Natural killer cell (primary cell): ENCODE measurements at regions not wholly inside any gene's neighbourhood (a gene's known extent, or its start where the extent isn't known, plus 50 kb on each side); places are given as distances from the start of the nearest gene placed in this dataset.

Source experiments
- ATAC-seq, 3 donors: fragments of 150-1000 bp in 2 of 3; fragments of 200-7000 bp in 1 of 3; cut with Tn5 transposase; 1 replicate in 1 of 3; 2 replicates in 2 of 3; pipeline ENCODE4 v1.10.0; 2021; ENCODE audit warnings: mild to moderate bottlenecking in 2 of 3, moderate library complexity in 2 of 3
- DNase-seq, 2 donors: peaks; one replicate each; pipeline versions ENCODE4 v3.0.0 to v3.0.0-alpha.2; 2013 to 2021; ENCODE audit warnings: mixed read lengths in 1 of 2
- H3K27ac ChIP-seq: one replicate; pipeline ENCODE4 v1.5.1; 2013; ENCODE audit warnings: mild to moderate bottlenecking, low read length
- H3K27me3 ChIP-seq: one replicate; pipeline ENCODE4 v1.6.1; 2013; ENCODE audit warnings: low read length; ENCODE audit not compliant: control insufficient read depth, insufficient read depth
- H3K36me3 ChIP-seq: one replicate; pipeline ENCODE4 v1.6.1; 2013; ENCODE audit warnings: low read length; ENCODE audit not compliant: control insufficient read depth, insufficient read depth
- H3K4me1 ChIP-seq: one replicate; pipeline ENCODE4 v1.6.1; 2013; ENCODE audit warnings: low read length; ENCODE audit not compliant: control insufficient read depth, insufficient read depth
- H3K4me3 ChIP-seq: one replicate; pipeline ENCODE4 v1.5.1; 2013; ENCODE audit warnings: low read length
- H3K9me3 ChIP-seq: one replicate; pipeline ENCODE4 v1.6.1; 2013; ENCODE audit warnings: low read length; ENCODE audit not compliant: control insufficient read depth, insufficient read depth
- H3K27ac Mint-ChIP-seq, 2 donors: one replicate each; pipeline ENCODE4 v1.8.0; 2022; ENCODE audit warnings: mild to moderate bottlenecking in 2 of 2, mixed read lengths in 2 of 2, moderate library complexity in 1 of 2
- H3K27me3 Mint-ChIP-seq, 2 donors: one replicate each; pipeline ENCODE4 v1.8.0; 2022; ENCODE audit warnings: low read depth in 2 of 2, mixed read lengths in 2 of 2
- H3K36me3 Mint-ChIP-seq: one replicate; pipeline ENCODE4 v1.8.0; 2022; ENCODE audit warnings: mixed read lengths
- H3K4me1 Mint-ChIP-seq, 2 donors: one replicate each; pipeline ENCODE4 v1.8.0; 2022; ENCODE audit warnings: mixed read lengths in 2 of 2
- H3K4me3 Mint-ChIP-seq: one replicate; pipeline ENCODE4 v1.8.0; 2022; ENCODE audit warnings: mild to moderate bottlenecking, moderate library complexity, mixed read lengths
- H3K9me3 Mint-ChIP-seq, 2 donors: one replicate each; pipeline ENCODE4 v1.8.0; 2022; ENCODE audit warnings: mixed read lengths in 2 of 2
- CTCF ChIP-seq: fragments of 200-600 bp; IDR thresholded peaks from one replicate; pipeline ENCODE4 v1.8.0; 2022; ENCODE audit warnings: antibody characterized with exemption
- WGBS: methylation state at CpG from one replicate; pipeline ENCODE4 v1.1.7; 2013; ENCODE audit warnings: missing lambda C conversion rate; ENCODE audit not compliant: insufficient coverage; 5-methylcytosine and 5-hydroxymethylcytosine counted together
- intact Hi-C: fragments of 100-400 bp; cut with micrococcal nuclease; formaldehyde crosslinking; loops from one replicate; pipeline ENCODE4 v1.14.2; 2022

DNA sequence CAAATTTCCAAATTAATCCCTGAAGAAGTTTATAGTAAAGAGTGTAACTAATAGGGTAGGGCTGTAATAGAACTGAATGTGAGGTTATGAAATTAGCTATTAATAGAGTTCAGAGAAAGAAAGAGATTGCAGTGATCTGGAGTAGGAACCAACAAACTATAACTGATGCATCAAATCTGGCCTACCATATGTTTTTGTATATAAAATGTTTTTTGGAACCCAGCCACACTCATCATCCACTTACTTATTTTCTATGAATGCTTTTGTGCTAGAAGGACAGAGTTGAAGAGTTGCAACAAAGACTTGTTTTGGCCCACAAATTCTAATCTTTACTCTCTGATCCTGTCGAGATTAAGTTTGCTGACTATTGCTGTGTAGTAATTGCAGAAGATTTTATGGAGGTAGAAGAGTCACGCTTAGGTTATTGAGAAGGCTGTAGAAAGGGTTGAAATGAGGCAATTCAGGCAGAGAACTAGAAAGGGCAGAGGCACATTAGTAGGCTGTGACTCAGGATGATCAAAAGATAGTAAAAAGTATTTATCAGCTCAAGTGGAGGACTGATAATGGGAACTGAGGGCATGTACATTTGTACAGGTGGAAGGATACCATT lies 298.7 kb upstream of the EMCN start:
- H3K9me3 Mint-ChIP-seq: no peaks in the 10 kb centered on the region
- H3K27me3 ChIP-seq: no peaks in the 10 kb centered on the region
- H3K9me3 ChIP-seq: no peaks in the 10 kb centered on the region
- H3K27ac ChIP-seq: no peak overlapping the region
- peaks cover 0 to 5% of the 10 kb centered on the region in 2 donors for H3K27me3 Mint-ChIP-seq
- H3K4me3 ChIP-seq: no peak overlapping the region
- ATAC-seq (no peak), DNase-seq (no peak)
- H3K4me1 ChIP-seq: no peaks in the 10 kb centered on the region
- 94% methylated on average over 2 of the region's 2 CpGs for WGBS
- intact Hi-C loops: no loop called here
- H3K36me3 Mint-ChIP-seq: no peaks in the 10 kb centered on the region
- H3K27ac Mint-ChIP-seq: no peak overlapping the region
- TF ChIP-seq CTCF: no peak
- H3K4me1 Mint-ChIP-seq: no peaks in the 10 kb centered on the region
- no peak overlapping the region for H3K4me3 Mint-ChIP-seq
- H3K36me3 ChIP-seq: no peaks in the 10 kb centered on the region

GRCh38 chr4:100811046-100811445 lies 293.2 kb upstream of the EMCN start:
- WGBS: 97% methylated on average over 2 of the region's 2 CpGs
- DNase-seq (no peak), ATAC-seq (no peak)
- Histone ChIP-seq H3K4me1 (no peaks in the 10 kb centered on the region), H3K4me3 (no peak overlapping the region), H3K27ac (no peak overlapping the region), H3K27me3 (peaks cover 2% of the 10 kb centered on the region), H3K36me3 (no peaks in the 10 kb centered on the region), H3K9me3 (no peaks in the 10 kb centered on the region)
- intact Hi-C loops: no loop called here
- Mint-ChIP-seq H3K27ac (no peak overlapping the region), H3K4me1 (no peaks in the 10 kb centered on the region), H3K36me3 (no peaks in the 10 kb centered on the region), H3K4me3 (no peak overlapping the region), H3K9me3 (no peaks in the 10 kb centered on the region), H3K27me3 (peaks cover 0 to 5% of the 10 kb centered on the region in 2 donors)
- no peak for TF ChIP-seq CTCF

- no peaks in the 10 kb centered on the region for H3K9me3 Mint-ChIP-seq
- H3K4me1 Mint-ChIP-seq: no peaks in the 10 kb centered on the region
- no peaks in the 10 kb centered on the region for H3K9me3 ChIP-seq
- H3K4me3 ChIP-seq: no peak overlapping the region
- no CpG with 5 or more reads among the region's 2 CpGs for WGBS
- H3K4me3 Mint-ChIP-seq: no peak overlapping the region
- peaks cover 0 to 5% of the 10 kb centered on the region in 2 donors for H3K27me3 Mint-ChIP-seq
- H3K4me1 ChIP-seq: no peaks in the 10 kb centered on the region
- H3K27ac Mint-ChIP-seq: no peak overlapping the region
- intact Hi-C loops: no loop called here
- peaks cover 2% of the 10 kb centered on the region for H3K27me3 ChIP-seq
- H3K36me3 ChIP-seq: no peaks in the 10 kb centered on the region
- no peak overlapping the region for H3K27ac ChIP-seq
- no peak for DNase-seq
- no peak for TF ChIP-seq CTCF
- no peak for ATAC-seq
- no peaks in the 10 kb centered on the region for H3K36me3 Mint-ChIP-seq
Measured at GRCh38 chr4:100809506-100809905, 291.7 kb upstream of the EMCN start.

- no peak for TF ChIP-seq CTCF
- Histone ChIP-seq H3K27ac (no peak overlapping the region), H3K4me3 (no peak overlapping the region), H3K27me3 (peaks cover 2% of the 10 kb centered on the region), H3K4me1 (no peaks in the 10 kb centered on the region), H3K36me3 (no peaks in the 10 kb centered on the region), H3K9me3 (no peaks in the 10 kb centered on the region)
- DNase-seq (no peak), ATAC-seq (no peak)
- no peak overlapping the region for H3K4me3 Mint-ChIP-seq
- no peak overlapping the region for H3K27ac Mint-ChIP-seq
- H3K36me3 Mint-ChIP-seq: no peaks in the 10 kb centered on the region
- no peaks in the 10 kb centered on the region for H3K9me3 Mint-ChIP-seq
- intact Hi-C loops: no loop called here
- no peaks in the 10 kb centered on the region for H3K4me1 Mint-ChIP-seq
- H3K27me3 Mint-ChIP-seq: peaks cover 0 to 3% of the 10 kb centered on the region in 2 donors
Measured at GRCh38 chr4:100806988-100807387, 289.2 kb upstream of the EMCN start.
